SK-N-SH treated with all-trans-retinoic acid at 6 μM for 48 hours (cell line): ENCODE measurements at regions not wholly inside any gene's neighbourhood (a gene's known extent, or its start where the extent isn't known, plus 50 kb on each side); places are given as distances from the start of the nearest gene placed in this dataset.

Source experiments
- ARNTL ChIP-seq: fragments of 450-650 bp; formaldehyde crosslinking; IDR thresholded peaks from 2 replicates; pipeline ENCODE4 v1.5.0; 2020; ENCODE audit warnings: low read depth, mild to moderate bottlenecking, moderate library complexity, borderline replicate concordance
- BACH2 ChIP-seq: fragments of 250-450 bp; sonication (Bioruptor Pico); IDR thresholded peaks from 2 replicates; pipeline ENCODE4 v1.9.0; 2021; ENCODE audit warnings: mild to moderate bottlenecking, borderline replicate concordance
- ESRRG ChIP-seq: fragments of 250-450 bp; sonication (Bioruptor Pico); IDR thresholded peaks from 2 replicates; pipeline ENCODE4 v1.6.1; 2021; ENCODE audit warnings: mild to moderate bottlenecking
- GLIS3 ChIP-seq: fragments of 250-450 bp; sonication (Bioruptor Pico); IDR thresholded peaks from 2 replicates; pipeline ENCODE4 v1.5.0; 2020; ENCODE audit warnings: mild to moderate bottlenecking, moderate library complexity
- PATZ1 ChIP-seq: fragments of 250-450 bp; sonication (Bioruptor Pico); IDR thresholded peaks from 2 replicates; pipeline ENCODE4 v1.8.0; 2020; ENCODE audit warnings: mild to moderate bottlenecking, moderate library complexity, borderline replicate concordance
- RARB ChIP-seq: fragments of 250-450 bp; sonication (Bioruptor Pico); IDR thresholded peaks from 2 replicates; pipeline ENCODE4 v1.8.0; 2021; ENCODE audit warnings: mild to moderate bottlenecking, moderate library complexity
- TCF4 ChIP-seq: fragments of 250-450 bp; sonication (Bioruptor Pico); IDR thresholded peaks from 2 replicates; pipeline ENCODE4 v1.8.0; 2021; ENCODE audit warnings: mild to moderate bottlenecking, moderate library complexity, borderline replicate concordance
- TSHZ2 ChIP-seq: fragments of 250-450 bp; sonication (Bioruptor Pico); IDR thresholded peaks from 2 replicates; pipeline ENCODE4 v1.5.0; 2020; ENCODE audit warnings: mild to moderate bottlenecking, moderate library complexity
- ZFP3 ChIP-seq: fragments of 250-450 bp; sonication (Bioruptor Pico); IDR thresholded peaks from 2 replicates; pipeline ENCODE4 v1.5.0; 2020; ENCODE audit warnings: mild to moderate bottlenecking, moderate library complexity
- ZNF70 ChIP-seq: fragments of 450-650 bp; formaldehyde crosslinking; IDR thresholded peaks from 2 replicates; pipeline ENCODE4 v1.5.0; 2020; ENCODE audit warnings: mild to moderate bottlenecking, moderate library complexity
- TF ChIP-seq, protein P1 (sequence below): fragments of 250-450 bp; sonication (Bioruptor Pico); IDR thresholded peaks from 2 replicates; pipeline ENCODE4 v1.8.0; 2021; ENCODE audit warnings: low read depth, mild to moderate bottlenecking, moderate library complexity, borderline replicate concordance

DNA sequence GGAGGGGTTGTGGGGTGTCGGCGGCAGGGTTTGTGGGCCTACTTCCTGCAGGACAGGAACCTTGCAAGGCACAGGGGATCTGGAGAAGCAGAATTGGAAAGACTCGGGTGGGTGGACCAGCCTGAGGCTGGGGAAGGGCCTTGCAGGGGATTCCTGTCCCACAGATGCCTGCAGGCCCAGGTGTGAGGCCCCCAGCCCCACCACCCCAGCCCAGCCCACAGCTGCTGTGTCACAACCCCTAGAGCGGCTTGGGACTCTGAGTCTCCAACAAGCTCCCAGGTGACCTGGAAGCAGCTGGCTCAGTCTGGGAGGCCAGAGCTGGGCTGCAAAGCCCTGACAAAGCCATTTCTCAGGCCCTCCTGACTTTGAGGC is 93.1 kb downstream of the ZFP36L2 start:
- TF ChIP-seq GLIS3 (no peak), RARB (CRISPR knock-in tag) (no peak), PATZ1 (CRISPR knock-in tag) (no peak), ZFP3 (CRISPR knock-in tag) (no peak), BACH2 (CRISPR knock-in tag) (no peak), ESRRG (no peak), ARNTL (no peak), TCF4 (CRISPR knock-in tag) (no peak), ZNF70 (no peak), TSHZ2 (CRISPR knock-in tag) (no peak)
- TF ChIP-seq, protein P1, sequence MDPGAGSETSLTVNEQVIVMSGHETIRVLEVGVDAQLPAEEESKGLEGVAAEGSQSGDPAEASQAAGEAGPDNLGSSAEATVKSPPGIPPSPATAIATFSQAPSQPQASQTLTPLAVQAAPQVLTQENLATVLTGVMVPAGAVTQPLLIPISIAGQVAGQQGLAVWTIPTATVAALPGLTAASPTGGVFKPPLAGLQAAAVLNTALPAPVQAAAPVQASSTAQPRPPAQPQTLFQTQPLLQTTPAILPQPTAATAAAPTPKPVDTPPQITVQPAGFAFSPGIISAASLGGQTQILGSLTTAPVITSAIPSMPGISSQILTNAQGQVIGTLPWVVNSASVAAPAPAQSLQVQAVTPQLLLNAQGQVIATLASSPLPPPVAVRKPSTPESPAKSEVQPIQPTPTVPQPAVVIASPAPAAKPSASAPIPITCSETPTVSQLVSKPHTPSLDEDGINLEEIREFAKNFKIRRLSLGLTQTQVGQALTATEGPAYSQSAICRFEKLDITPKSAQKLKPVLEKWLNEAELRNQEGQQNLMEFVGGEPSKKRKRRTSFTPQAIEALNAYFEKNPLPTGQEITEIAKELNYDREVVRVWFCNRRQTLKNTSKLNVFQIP, result no peak
